B cell (primary cell): ENCODE measurements at regions not wholly inside any gene's neighbourhood (a gene's known extent, or its start where the extent isn't known, plus 50 kb on each side); places are given as distances from the start of the nearest gene placed in this dataset.

Experiments used
- CTCF ChIP-seq: fragments of 200-600 bp; IDR thresholded peaks from one replicate; pipeline ENCODE4 v1.8.0; 2022; ENCODE audit warnings: antibody characterized with exemption, mild to moderate bottlenecking
- EZH2 ChIP-seq: IDR thresholded peaks from 2 replicates; pipeline ENCODE4 v1.6.1; 2012; ENCODE audit warnings: borderline replicate concordance, low read depth, mild to moderate bottlenecking, moderate library complexity, low read length; ENCODE audit not compliant: insufficient read depth, poor library complexity, severe bottlenecking

DNA sequence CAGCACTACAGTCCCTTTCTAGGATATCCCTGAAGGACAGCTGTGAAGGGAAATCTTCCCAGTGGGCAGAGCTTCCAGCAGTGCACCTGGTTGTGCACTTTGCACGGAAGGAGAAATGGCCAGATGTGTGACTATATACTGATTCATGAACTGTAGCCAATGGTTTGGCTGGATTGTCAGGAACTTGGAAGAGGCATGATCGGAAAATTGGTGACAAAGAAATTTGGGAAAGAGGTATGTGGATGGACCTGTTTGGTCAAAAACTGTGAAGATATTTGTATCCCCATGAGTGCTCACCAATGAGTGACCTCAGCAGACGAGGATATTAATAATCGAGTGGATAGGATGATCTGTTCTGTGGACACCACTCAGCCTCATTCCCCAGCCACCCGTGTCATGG is 582.2 kb downstream of the CPS1 start:
- TF ChIP-seq CTCF (no peak), EZH2 (no peak)
